Thymus (tissue), 11 donors: ENCODE measurements at regions not wholly inside any gene's neighbourhood (a gene's known extent, or its start where the extent isn't known, plus 50 kb on each side); places are given as distances from the start of the nearest gene placed in this dataset.
"Not testable (repeated sequence)": the region's sequence is repeated elsewhere in the genome, so short reads cannot be mapped to it uniquely, and the experiment has no call there.

Experiments
- DNase-seq, 9 donors: peaks; one replicate each; pipeline ENCODE4 v3.0.0-alpha.2; 2013; ENCODE audit warnings: low spot score in 9 of 9, low read depth in 6 of 9, missing footprints in 1 of 9
- H3K27ac ChIP-seq, 2 donors: one replicate each; pipeline ENCODE4 v1.5.1; 2013; ENCODE audit warnings: control low read depth in 1 of 2, low read depth in 1 of 2, low read length in 1 of 2, mild to moderate bottlenecking in 1 of 2, moderate library complexity in 1 of 2
- H3K27me3 ChIP-seq, 2 donors: one replicate each; pipeline ENCODE4 v1.5.1; 2013; ENCODE audit warnings: low read length in 1 of 2; ENCODE audit not compliant: control insufficient read depth in 2 of 2, insufficient read depth in 1 of 2
- H3K36me3 ChIP-seq, 2 donors: one replicate each; pipeline ENCODE4 v1.5.1; 2013; ENCODE audit warnings: low read length in 1 of 2, mild to moderate bottlenecking in 1 of 2, moderate library complexity in 1 of 2; ENCODE audit not compliant: control insufficient read depth in 2 of 2, insufficient read depth in 2 of 2
- H3K4me1 ChIP-seq, 2 donors: one replicate each; pipeline ENCODE4 v1.5.1; 2013; ENCODE audit warnings: low read length in 2 of 2; ENCODE audit not compliant: control insufficient read depth in 2 of 2, insufficient read depth in 2 of 2
- H3K4me3 ChIP-seq, 2 donors: one replicate each; pipeline ENCODE4 v1.5.1; 2013; ENCODE audit warnings: low read length in 2 of 2, control low read depth in 1 of 2, mild to moderate bottlenecking in 1 of 2
- H3K9me3 ChIP-seq, 2 donors: one replicate each; pipeline ENCODE4 v1.5.1; 2013; ENCODE audit warnings: low read length in 1 of 2, mild to moderate bottlenecking in 1 of 2; ENCODE audit not compliant: control insufficient read depth in 2 of 2, insufficient read depth in 1 of 2
- WGBS: extraction: QIAGEN DNeasy Blood & Tissue Kit; methylation state at CpG from one replicate; pipeline ENCODE4 v1.1.7; 2013; 5-methylcytosine and 5-hydroxymethylcytosine counted together
- donor health status: healthy.

GRCh38 chr2:36163520-36164254 lies 191.9 kb upstream of the CRIM1 start:
- Histone ChIP-seq H3K36me3 (no peaks in the 10 kb centered on the region), H3K9me3 (no peaks in the 10 kb centered on the region), H3K4me1 (no peaks in the 10 kb centered on the region), H3K27ac (no peak overlapping the region), H3K27me3 (no peaks in the 10 kb centered on the region), H3K4me3 (no peak overlapping the region)
- DNase-seq = no peak
- 69% methylated on average over 3 of the region's 3 CpGs for WGBS

GRCh38 chr2:36157093-36157492 lies 198.5 kb upstream of the CRIM1 start:
- not testable (repeated sequence) for DNase-seq, H3K9me3 ChIP-seq
- WGBS = 98% methylated on average over 1 of the region's 1 CpG

GRCh38 chr2:36147670-36148390 lies 207.7 kb upstream of the CRIM1 start:
- 95% methylated on average over 4 of the region's 4 CpGs for WGBS
- H3K36me3 ChIP-seq = no peaks in the 10 kb centered on the region
- H3K27ac ChIP-seq = no peak overlapping the region
- DNase-seq = no peak
- H3K4me1 ChIP-seq = no peaks in the 10 kb centered on the region
- no peaks in the 10 kb centered on the region for H3K27me3 ChIP-seq
- no peak overlapping the region for H3K4me3 ChIP-seq
- no peaks in the 10 kb centered on the region for H3K9me3 ChIP-seq

More at GRCh38 chr2:36157093-36157492, 198.5 kb upstream of the CRIM1 start:
- not testable (repeated sequence) for H3K27ac ChIP-seq, H3K4me1 ChIP-seq, H3K27me3 ChIP-seq, H3K4me3 ChIP-seq, H3K36me3 ChIP-seq

- WGBS = 79% methylated on average over 5 of the region's 5 CpGs
- Histone ChIP-seq H3K36me3 (no peaks in the 10 kb centered on the region), H3K27ac (no peak overlapping the region), H3K4me3 (no peak overlapping the region), H3K4me1 (no peaks in the 10 kb centered on the region), H3K9me3 (no peaks in the 10 kb centered on the region), H3K27me3 (no peaks in the 10 kb centered on the region)
- DNase-seq = no peak
Measured at GRCh38 chr2:36146765-36147164, 208.8 kb upstream of the CRIM1 start.

GRCh38 chr2:36140391-36140790 lies 215.2 kb upstream of the CRIM1 start:
- Histone ChIP-seq H3K36me3 (no peaks in the 10 kb centered on the region), H3K27ac (no peak overlapping the region), H3K9me3 (no peaks in the 10 kb centered on the region), H3K4me3 (no peak overlapping the region), H3K27me3 (no peaks in the 10 kb centered on the region), H3K4me1 (no peaks in the 10 kb centered on the region)
- DNase-seq = no peak

- Histone ChIP-seq H3K4me3 (no peak overlapping the region), H3K4me1 (no peaks in the 10 kb centered on the region), H3K36me3 (no peaks in the 10 kb centered on the region), H3K27ac (no peak overlapping the region), H3K27me3 (no peaks in the 10 kb centered on the region), H3K9me3 (no peaks in the 10 kb centered on the region)
- DNase-seq = peak in 3 of 9 donors; percentile 2 to 9 (median 6)
- WGBS = 62% methylated on average over 3 of the region's 3 CpGs
Measured at GRCh38 chr2:36137612-36138011, 218.0 kb upstream of the CRIM1 start.

- H3K27me3 ChIP-seq = no peaks in the 10 kb centered on the region
- no peaks in the 10 kb centered on the region for H3K4me1 ChIP-seq
- H3K4me3 ChIP-seq = no peak overlapping the region
- no peaks in the 10 kb centered on the region for H3K36me3 ChIP-seq
- no peaks in the 10 kb centered on the region for H3K9me3 ChIP-seq
- no peak for DNase-seq
- no peak overlapping the region for H3K27ac ChIP-seq
Measured at GRCh38 chr2:36134281-36134680, 221.3 kb upstream of the CRIM1 start.

- no peak overlapping the region for H3K4me3 ChIP-seq
- no peaks in the 10 kb centered on the region for H3K9me3 ChIP-seq
- H3K36me3 ChIP-seq = no peaks in the 10 kb centered on the region
- 98% methylated on average over 2 of the region's 2 CpGs for WGBS
- H3K4me1 ChIP-seq = no peaks in the 10 kb centered on the region
- no peaks in the 10 kb centered on the region for H3K27me3 ChIP-seq
- no peak overlapping the region for H3K27ac ChIP-seq
- DNase-seq = no peak
Measured at GRCh38 chr2:36128359-36128758, 227.2 kb upstream of the CRIM1 start.

GRCh38 chr2:36125702-36126101 lies 229.9 kb upstream of the CRIM1 start:
- no peaks in the 10 kb centered on the region for H3K36me3 ChIP-seq
- 91% methylated on average over 7 of the region's 7 CpGs for WGBS
- no peaks in the 10 kb centered on the region for H3K4me1 ChIP-seq
- peaks cover 0 to 7% of the 10 kb centered on the region in 2 donors for H3K9me3 ChIP-seq
- H3K27ac ChIP-seq = no peak overlapping the region
- no peaks in the 10 kb centered on the region for H3K27me3 ChIP-seq
- no peak for DNase-seq
- no peak overlapping the region for H3K4me3 ChIP-seq
